ENCODE measurements at regions not wholly inside any gene's neighbourhood (a gene's known extent, or its start where the extent isn't known, plus 50 kb on each side); places are given as distances from the start of the nearest gene placed in this dataset.

GRCh38 chrX:107551546-107551945 lies 76.8 kb upstream of the PRPS1 start:
- no peak for TF ChIP-seq CTCF (IDR thresholded peaks at IDR 0.05)
- Histone ChIP-seq H2AFZ (no peak overlapping the region), H3K27ac (no peak overlapping the region), H3K9ac (no peak overlapping the region), H3K36me3 (ENCODE audit: control insufficient read depth, insufficient read depth, low read length) (no peaks in the 10 kb centered on the region), H3K4me3 (ENCODE audit: low read depth, low read length) (no peak overlapping the region), H3K27me3 (ENCODE audit: control insufficient read depth, insufficient read depth, low read length) (no peaks in the 10 kb centered on the region), H3K4me2 (ENCODE audit: low read length) (no peak overlapping the region), H3K9me3 (ENCODE audit: control insufficient read depth, low read length) (no peaks in the 10 kb centered on the region), H3K79me2 (no peaks in the 10 kb centered on the region), H3K4me1 (no peaks in the 10 kb centered on the region)

GRCh38 chrX:107552930-107553329 lies 75.4 kb upstream of the PRPS1 start:
- Histone ChIP-seq H3K4me1 (no peaks in the 10 kb centered on the region), H3K27ac (no peak overlapping the region), H3K27me3 (ENCODE audit: control insufficient read depth, insufficient read depth, low read length) (no peaks in the 10 kb centered on the region), H3K4me2 (ENCODE audit: low read length) (no peak overlapping the region), H2AFZ (no peak overlapping the region), H3K36me3 (ENCODE audit: control insufficient read depth, insufficient read depth, low read length) (no peaks in the 10 kb centered on the region), H3K4me3 (ENCODE audit: low read depth, low read length) (no peak overlapping the region), H3K9ac (no peak overlapping the region), H3K79me2 (no peaks in the 10 kb centered on the region), H3K9me3 (ENCODE audit: control insufficient read depth, low read length) (no peaks in the 10 kb centered on the region)
- TF ChIP-seq CTCF (IDR thresholded peaks at IDR 0.05) = no peak

GRCh38 chrX:107556967-107557366 lies 71.3 kb upstream of the PRPS1 start:
- no peaks in the 10 kb centered on the region for H3K36me3 ChIP-seq (ENCODE audit: control insufficient read depth, insufficient read depth, low read length)
- H3K4me1 ChIP-seq = no peaks in the 10 kb centered on the region
- no peak for TF ChIP-seq CTCF (IDR thresholded peaks at IDR 0.05)
- H3K4me3 ChIP-seq (ENCODE audit: low read depth, low read length) = no peak overlapping the region
- H3K9ac ChIP-seq = no peak overlapping the region
- no peak overlapping the region for H2AFZ ChIP-seq
- no peak overlapping the region for H3K4me2 ChIP-seq (ENCODE audit: low read length)
- H3K9me3 ChIP-seq (ENCODE audit: control insufficient read depth, low read length) = no peaks in the 10 kb centered on the region
- no peak overlapping the region for H3K27ac ChIP-seq
- H3K27me3 ChIP-seq (ENCODE audit: control insufficient read depth, insufficient read depth, low read length) = no peaks in the 10 kb centered on the region
- H3K79me2 ChIP-seq = no peaks in the 10 kb centered on the region

- H3K27ac ChIP-seq = no peak overlapping the region
- H3K9ac ChIP-seq = no peak overlapping the region
- H3K4me3 ChIP-seq (ENCODE audit: low read depth, low read length) = no peak overlapping the region
- H3K36me3 ChIP-seq (ENCODE audit: control insufficient read depth, insufficient read depth, low read length) = no peaks in the 10 kb centered on the region
- no peak for TF ChIP-seq CTCF (IDR thresholded peaks at IDR 0.05)
- H3K4me2 ChIP-seq (ENCODE audit: low read length) = no peak overlapping the region
- no peaks in the 10 kb centered on the region for H3K79me2 ChIP-seq
- no peaks in the 10 kb centered on the region for H3K4me1 ChIP-seq
- H3K9me3 ChIP-seq (ENCODE audit: control insufficient read depth, low read length) = no peaks in the 10 kb centered on the region
- no peaks in the 10 kb centered on the region for H3K27me3 ChIP-seq (ENCODE audit: control insufficient read depth, insufficient read depth, low read length)
- no peak overlapping the region for H2AFZ ChIP-seq
These were observed 68.8 kb upstream of the PRPS1 start for GRCh38 chrX:107559506-107559905.

- no peaks in the 10 kb centered on the region for H3K9me3 ChIP-seq (ENCODE audit: control insufficient read depth, low read length)
- H3K4me2 ChIP-seq (ENCODE audit: low read length) = no peak overlapping the region
- H3K4me3 ChIP-seq (ENCODE audit: low read depth, low read length) = no peak overlapping the region
- H3K27ac ChIP-seq = no peak overlapping the region
- H3K4me1 ChIP-seq = no peaks in the 10 kb centered on the region
- no peak for TF ChIP-seq CTCF (IDR thresholded peaks at IDR 0.05)
- no peak overlapping the region for H2AFZ ChIP-seq
- H3K36me3 ChIP-seq (ENCODE audit: control insufficient read depth, insufficient read depth, low read length) = no peaks in the 10 kb centered on the region
- H3K27me3 ChIP-seq (ENCODE audit: control insufficient read depth, insufficient read depth, low read length) = no peaks in the 10 kb centered on the region
- no peaks in the 10 kb centered on the region for H3K79me2 ChIP-seq
- no peak overlapping the region for H3K9ac ChIP-seq
These were observed 68.3 kb upstream of the PRPS1 start for GRCh38 chrX:107560041-107560440.

All from parathyroid adenoma (tissue), 2 donors.